Ascending aorta (tissue), 2 donors: ENCODE measurements at regions not wholly inside any gene's neighbourhood (a gene's known extent, or its start where the extent isn't known, plus 50 kb on each side); places are given as distances from the start of the nearest gene placed in this dataset.
"Not testable (repeated sequence)": the region's sequence is repeated elsewhere in the genome, so short reads cannot be mapped to it uniquely, and the experiment has no call there.

Experiments used
- DNase-seq, 2 donors: peaks; one replicate each; pipeline ENCODE4 v3.0.0-alpha.2; 2019; ENCODE audit warnings: low spot score in 2 of 2
- H3K27ac ChIP-seq, 2 donors: fragments of 200-600 bp; sonication (generic); one replicate each; pipeline ENCODE4 v1.5.1; 2016 to 2017; ENCODE audit warnings: mild to moderate bottlenecking in 1 of 2
- H3K27me3 ChIP-seq: fragments of 200-600 bp; sonication (generic); one replicate; pipeline ENCODE4 v1.5.1; 2017
- H3K36me3 ChIP-seq, 2 donors: fragments of 200-600 bp; sonication (generic); one replicate each; pipeline ENCODE4 v1.5.1; 2016
- H3K4me1 ChIP-seq, 2 donors: fragments of 200-600 bp; sonication (generic); one replicate each; pipeline ENCODE4 v1.5.1; 2016 to 2017; ENCODE audit warnings: mild to moderate bottlenecking in 1 of 2
- H3K4me3 ChIP-seq, 2 donors: fragments of 200-600 bp; sonication (generic); one replicate each; pipeline ENCODE4 v1.5.1; 2016 to 2017; ENCODE audit warnings: mild to moderate bottlenecking in 1 of 2
- H3K9me3 ChIP-seq, 2 donors: fragments of 200-600 bp; sonication (generic); one replicate each; pipeline ENCODE4 v1.5.1; 2016
- CTCF ChIP-seq, 3 experiments: fragments of 200-600 bp in 2 of 3; fragments of 450-650 bp in 1 of 3; sonication (generic) in 2 of 3; IDR thresholded peaks; one replicate each; pipeline ENCODE4 v1.5.1; 2016 to 2019; ENCODE audit warnings: antibody characterized with exemption in 3 of 3, mild to moderate bottlenecking in 1 of 3, moderate library complexity in 1 of 3
- intact Hi-C: fragments of 100-400 bp; cut with DNase I; formaldehyde crosslinking; loops from one replicate; pipeline ENCODE4 v1.15.1; 2023

GRCh38 chr5:9765419-9766140 is 135.4 kb upstream of the TAS2R1 start:
- no peak for TF ChIP-seq CTCF (IDR thresholded peaks at IDR 0.05)
- Histone ChIP-seq H3K4me3 (no peak overlapping the region), H3K27ac (no peak overlapping the region), H3K27me3 (no peaks in the 10 kb centered on the region), H3K36me3 (no peaks in the 10 kb centered on the region), H3K4me1 (no peaks in the 10 kb centered on the region), H3K9me3 (no peaks in the 10 kb centered on the region)
- intact Hi-C loops, result no loop called here
- no peak for DNase-seq

- intact Hi-C loops, result no loop called here
- Histone ChIP-seq H3K27me3 (no peaks in the 10 kb centered on the region), H3K4me3 (no peak overlapping the region), H3K9me3 (no peaks in the 10 kb centered on the region), H3K36me3 (no peaks in the 10 kb centered on the region), H3K27ac (no peak overlapping the region), H3K4me1 (no peaks in the 10 kb centered on the region)
- DNase-seq, result no peak
- TF ChIP-seq CTCF (IDR thresholded peaks at IDR 0.05), result no peak
Observed at GRCh38 chr5:9761706-9762105, 131.6 kb upstream of the TAS2R1 start.

GRCh38 chr5:9752670-9753069 is 122.5 kb upstream of the TAS2R1 start:
- H3K4me1 ChIP-seq, DNase-seq, H3K4me3 ChIP-seq, intact Hi-C loops, H3K36me3 ChIP-seq, H3K27ac ChIP-seq, H3K27me3 ChIP-seq, H3K9me3 ChIP-seq: not testable (repeated sequence)

GRCh38 chr5:9743507-9743906 is 113.4 kb upstream of the TAS2R1 start:
- DNase-seq, result no peak
- H3K9me3 ChIP-seq, result no peaks in the 10 kb centered on the region
- intact Hi-C loops, result no loop called here
- TF ChIP-seq CTCF (IDR thresholded peaks at IDR 0.05), result no peak
- no peaks in the 10 kb centered on the region for H3K27me3 ChIP-seq
- H3K27ac ChIP-seq, result no peak overlapping the region
- H3K36me3 ChIP-seq, result no peaks in the 10 kb centered on the region
- no peaks in the 10 kb centered on the region for H3K4me1 ChIP-seq
- H3K4me3 ChIP-seq, result no peak overlapping the region

- no peak for DNase-seq
- TF ChIP-seq CTCF (IDR thresholded peaks at IDR 0.05), result no peak
- no peaks in the 10 kb centered on the region for H3K27me3 ChIP-seq
- H3K27ac ChIP-seq, result no peak overlapping the region
- H3K4me3 ChIP-seq, result no peak overlapping the region
- no peaks in the 10 kb centered on the region for H3K9me3 ChIP-seq
- no peaks in the 10 kb centered on the region for H3K4me1 ChIP-seq
- H3K36me3 ChIP-seq, result no peaks in the 10 kb centered on the region
- intact Hi-C loops, result no loop called here
Observed at GRCh38 chr5:9742848-9743247, 112.7 kb upstream of the TAS2R1 start.

- Histone ChIP-seq H3K4me3 (no peak overlapping the region), H3K27ac (no peak overlapping the region), H3K27me3 (no peaks in the 10 kb centered on the region), H3K4me1 (no peaks in the 10 kb centered on the region), H3K9me3 (no peaks in the 10 kb centered on the region), H3K36me3 (no peaks in the 10 kb centered on the region)
- no peak for DNase-seq
- no peak for TF ChIP-seq CTCF (IDR thresholded peaks at IDR 0.05)
- intact Hi-C loops, result no loop called here
Observed at GRCh38 chr5:9739135-9739534, 109.0 kb upstream of the TAS2R1 start.
